OCI-LY1 (cell line): ENCODE measurements at regions not wholly inside any gene's neighbourhood (a gene's known extent, or its start where the extent isn't known, plus 50 kb on each side); places are given as distances from the start of the nearest gene placed in this dataset.

Experiments
- H2AFZ ChIP-seq: fragments of 200-600 bp; sonication (generic), shearing (Covaris generic); 2 replicates; pipeline ENCODE4 v1.6.0; 2014; ENCODE audit warnings: antibody characterized with exemption, mild to moderate bottlenecking, low read length
- H3F3A ChIP-seq: fragments of 200-600 bp; sonication (generic), shearing (Covaris generic); 2 replicates; pipeline ENCODE4 v1.6.0; 2014; ENCODE audit warnings: mild to moderate bottlenecking, antibody characterized with exemption, low read length, moderate library complexity; ENCODE audit not compliant: insufficient read depth
- H3K27ac ChIP-seq: fragments of 200-600 bp; sonication (generic); 2 replicates; pipeline ENCODE4 v1.5.1; 2014; ENCODE audit warnings: low read length, mixed run types, mild to moderate bottlenecking, low read depth; ENCODE audit not compliant: poor library complexity, severe bottlenecking
- H3K27me3 ChIP-seq: fragments of 200-600 bp; sonication (generic); 2 replicates; pipeline ENCODE4 v1.6.0; 2014; ENCODE audit warnings: antibody characterized with exemption, mild to moderate bottlenecking, low read length, moderate library complexity; ENCODE audit not compliant: insufficient read depth
- H3K36me3 ChIP-seq: fragments of 200-600 bp; sonication (generic); 2 replicates; pipeline ENCODE4 v1.6.1; 2014; ENCODE audit warnings: mild to moderate bottlenecking, antibody characterized with exemption, low read length, moderate library complexity, mixed read lengths; ENCODE audit not compliant: insufficient read depth
- H3K4me1 ChIP-seq: fragments of 200-600 bp; sonication (generic); 2 replicates; pipeline ENCODE4 v1.5.1; 2014; ENCODE audit warnings: mild to moderate bottlenecking, low read length, moderate library complexity; ENCODE audit not compliant: insufficient read depth, severe bottlenecking
- H3K4me2 ChIP-seq: fragments of 200-600 bp; sonication (generic), shearing (Covaris generic); 2 replicates; pipeline ENCODE4 v1.6.1; 2014; ENCODE audit warnings: low read length
- H3K4me3 ChIP-seq: fragments of 200-600 bp; sonication (generic); 2 replicates; pipeline ENCODE4 v1.5.1; 2014; ENCODE audit warnings: low read length, low read depth, mild to moderate bottlenecking, mixed read lengths; ENCODE audit not compliant: poor library complexity, severe bottlenecking
- H3K79me2 ChIP-seq: fragments of 200-600 bp; shearing (Covaris generic); 2 replicates; pipeline ENCODE4 v1.6.1; 2016; ENCODE audit warnings: mixed run types, low read length, mixed read lengths; ENCODE audit not compliant: insufficient read depth
- H3K9ac ChIP-seq: fragments of 200-600 bp; sonication (generic), shearing (Covaris generic); 2 replicates; pipeline ENCODE4 v1.6.1; 2014; ENCODE audit warnings: mild to moderate bottlenecking, low read length, mixed read lengths
- H3K9me2 ChIP-seq: fragments of 200-600 bp; sonication (generic), shearing (Covaris generic); 2 replicates; pipeline ENCODE4 v1.6.1; 2014; ENCODE audit warnings: low read depth, mild to moderate bottlenecking, low read length, mixed read lengths
- H3K9me3 ChIP-seq: fragments of 200-600 bp; shearing (Covaris generic); 2 replicates; pipeline ENCODE4 v1.6.1; 2014; ENCODE audit warnings: low read length, mixed read lengths
- H4K20me1 ChIP-seq: fragments of 200-600 bp; sonication (generic), shearing (Covaris generic); 2 replicates; pipeline ENCODE4 v1.6.0; 2016; ENCODE audit warnings: mild to moderate bottlenecking, low read length; ENCODE audit not compliant: insufficient read depth
- CTCF ChIP-seq: fragments of 200-600 bp; sonication (generic), shearing (Covaris generic); IDR thresholded peaks from 2 replicates; pipeline ENCODE4 v1.5.1; 2017; ENCODE audit warnings: mild to moderate bottlenecking, antibody characterized with exemption, low read length, moderate library complexity, mixed read lengths
- EZH2 ChIP-seq: fragments of 200-600 bp; sonication (generic), shearing (Covaris generic); IDR thresholded peaks from 2 replicates; pipeline ENCODE4 v1.8.0; 2017; ENCODE audit warnings: borderline replicate concordance, mixed run types, mild to moderate bottlenecking, antibody characterized with exemption, low read length, moderate library complexity, mixed read lengths

GRCh38 chr13:26899202-26899601 lies 138.6 kb upstream of the GPR12 start:
- Histone ChIP-seq H3K4me2 (no peak overlapping the region), H3K36me3 (no peaks in the 10 kb centered on the region), H3K9ac (no peak overlapping the region), H3K4me3 (no peak overlapping the region), H2AFZ (no peak overlapping the region), H3K27me3 (no peaks in the 10 kb centered on the region), H3K4me1 (no peaks in the 10 kb centered on the region), H3K9me2 (no peaks in the 10 kb centered on the region), H3K79me2 (no peaks in the 10 kb centered on the region), H3K27ac (no peak overlapping the region), H3K9me3 (no peaks in the 10 kb centered on the region), H3F3A (no peaks in the 10 kb centered on the region), H4K20me1 (no peaks in the 10 kb centered on the region)
- TF ChIP-seq EZH2 (no peak), CTCF (no peak)

GRCh38 chr13:26897706-26898550 lies 137.3 kb upstream of the GPR12 start:
- no peaks in the 10 kb centered on the region for H3K9me3 ChIP-seq
- H3K4me1 ChIP-seq: no peaks in the 10 kb centered on the region
- H4K20me1 ChIP-seq: no peaks in the 10 kb centered on the region
- no peaks in the 10 kb centered on the region for H3F3A ChIP-seq
- H3K4me3 ChIP-seq: no peak overlapping the region
- no peak overlapping the region for H3K4me2 ChIP-seq
- H3K27me3 ChIP-seq: no peaks in the 10 kb centered on the region
- no peak overlapping the region for H3K27ac ChIP-seq
- no peaks in the 10 kb centered on the region for H3K9me2 ChIP-seq
- no peaks in the 10 kb centered on the region for H3K36me3 ChIP-seq
- TF ChIP-seq CTCF: no peak
- no peak for TF ChIP-seq EZH2
- no peak overlapping the region for H2AFZ ChIP-seq
- no peaks in the 10 kb centered on the region for H3K79me2 ChIP-seq
- H3K9ac ChIP-seq: no peak overlapping the region

GRCh38 chr13:26896986-26897668 lies 136.5 kb upstream of the GPR12 start:
- Histone ChIP-seq H4K20me1 (no peaks in the 10 kb centered on the region), H3K9me2 (no peaks in the 10 kb centered on the region), H3K27me3 (no peaks in the 10 kb centered on the region), H3K27ac (no peak overlapping the region), H3K79me2 (no peaks in the 10 kb centered on the region), H3F3A (no peaks in the 10 kb centered on the region), H3K36me3 (no peaks in the 10 kb centered on the region), H3K9ac (no peak overlapping the region), H3K4me1 (no peaks in the 10 kb centered on the region), H2AFZ (no peak overlapping the region), H3K4me2 (no peak overlapping the region), H3K4me3 (no peak overlapping the region), H3K9me3 (no peaks in the 10 kb centered on the region)
- TF ChIP-seq CTCF (no peak), EZH2 (no peak)
